ENCODE measurements at regions not wholly inside any gene's neighbourhood (a gene's known extent, or its start where the extent isn't known, plus 50 kb on each side); places are given as distances from the start of the nearest gene placed in this dataset.
A peak's percentile ranks its signal among the peaks of the same experiment; 100 is the strongest.

DNA sequence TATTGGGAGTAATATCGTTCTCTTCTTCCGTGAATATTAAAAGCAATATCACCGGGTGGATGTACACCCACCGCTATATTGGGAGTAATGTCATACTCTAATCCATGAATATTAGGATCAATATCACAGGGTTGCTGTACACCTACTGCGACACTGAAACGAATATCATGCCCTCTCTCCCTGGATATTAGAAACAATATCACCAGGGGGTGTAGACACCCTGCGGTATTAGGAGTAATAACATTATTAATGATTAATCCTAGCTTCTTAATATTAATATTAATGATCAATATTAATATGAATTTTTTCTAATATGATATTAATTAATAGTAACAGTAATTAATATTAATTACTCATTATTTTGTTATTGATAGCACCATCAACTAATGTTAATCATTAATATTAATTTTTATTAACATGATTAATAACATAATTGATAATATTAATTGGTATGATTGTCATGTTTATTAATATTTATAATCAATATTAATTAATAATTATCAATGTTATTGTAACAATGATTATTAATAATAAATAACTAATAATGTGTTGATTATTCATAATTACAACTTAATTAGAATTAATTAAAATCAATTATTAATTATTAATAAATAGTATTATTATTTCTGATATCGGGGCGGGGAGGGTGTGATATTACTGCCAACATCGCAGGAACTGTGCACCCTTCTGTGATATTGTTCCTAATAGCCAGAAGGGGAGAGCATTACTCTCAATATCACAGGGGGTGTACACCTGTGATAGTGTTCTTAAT lies 121.3 kb upstream of the C1GALT1 start:
- DNase-seq = no peak

DNA sequence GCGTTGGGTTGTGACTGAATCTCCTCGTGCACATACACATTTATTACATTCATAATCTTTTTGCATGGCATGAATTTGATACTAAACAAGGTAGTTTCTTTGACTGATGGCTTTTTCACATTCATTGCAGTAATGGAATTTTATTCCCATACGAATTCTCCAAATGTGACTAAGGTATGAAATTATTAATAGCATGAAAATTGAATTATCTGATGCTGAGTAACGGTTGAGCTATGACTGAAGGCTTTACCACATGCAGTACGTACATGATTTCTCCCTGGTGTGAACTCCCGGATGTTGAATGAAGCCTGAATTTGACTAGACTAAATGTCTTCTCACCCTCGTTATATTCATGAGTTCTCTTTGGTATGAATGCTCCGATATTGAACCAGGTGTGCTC lies 104.4 kb upstream of the C1GALT1 start:
- peak; percentile 31 for DNase-seq

DNA sequence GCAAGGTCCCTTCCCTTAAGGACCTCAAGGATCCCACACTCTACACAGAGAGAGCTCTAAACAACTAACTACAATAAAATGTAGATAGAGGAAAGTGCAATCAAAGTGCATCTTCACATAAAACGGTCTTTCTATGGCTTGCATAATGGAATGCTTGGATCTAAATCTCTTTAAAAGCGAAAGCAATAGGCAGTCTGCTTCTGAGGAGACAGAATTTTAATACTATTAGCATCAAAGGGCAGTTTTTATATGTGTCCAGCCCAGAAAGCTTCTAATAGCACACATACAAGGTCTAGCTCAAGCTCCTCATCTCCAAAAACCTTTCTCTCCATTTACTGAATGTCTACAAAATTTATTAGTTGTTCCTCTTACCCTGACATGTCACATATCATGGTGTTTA lies 101.5 kb upstream of the C1GALT1 start:
- DNase-seq = no peak

DNA sequence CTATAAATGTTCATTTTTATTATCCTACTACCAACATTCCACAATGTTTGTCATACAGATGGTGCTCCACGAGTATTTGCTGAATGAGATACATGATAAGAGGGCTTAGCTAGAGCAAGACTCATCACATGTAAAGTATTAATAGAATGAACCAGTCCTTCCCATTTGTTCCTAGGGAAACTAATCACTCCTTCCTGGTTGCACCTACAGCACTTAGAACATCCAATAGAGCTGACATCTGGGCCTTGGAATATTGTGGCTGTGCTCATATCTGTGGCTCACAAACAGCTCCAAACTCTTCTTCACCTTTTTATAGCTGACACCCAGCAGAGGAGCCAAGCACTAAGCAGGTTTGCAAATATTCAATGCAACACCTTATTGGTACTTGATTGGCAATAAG lies 91.9 kb upstream of the C1GALT1 start:
- no peak for DNase-seq

DNA sequence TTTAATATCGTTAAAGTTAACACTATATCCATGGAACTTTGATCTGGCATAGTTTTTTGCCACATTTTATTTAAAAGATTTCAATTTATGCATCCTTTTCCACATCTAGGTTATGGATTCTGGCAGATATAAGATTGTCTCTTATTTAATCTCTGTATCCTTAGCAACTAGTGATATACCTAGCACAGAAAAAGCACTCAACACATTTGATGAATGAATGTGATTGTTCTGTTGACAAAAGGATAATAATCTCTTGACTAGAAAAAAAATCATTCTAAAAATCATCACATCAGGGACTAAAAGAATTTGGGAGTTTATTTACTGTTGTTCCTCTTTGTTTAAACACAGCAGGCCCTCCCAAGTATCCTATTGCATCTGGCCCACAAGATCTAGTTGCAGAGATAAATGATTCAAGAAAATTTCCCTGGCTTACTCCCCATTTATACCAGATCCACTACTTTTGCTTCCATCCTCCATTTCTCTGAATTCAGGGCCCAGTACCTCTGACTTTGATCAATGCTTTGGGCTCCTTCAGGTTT lies 84.0 kb upstream of the C1GALT1 start:
- no peak for DNase-seq

- DNase-seq = peak; percentile 98
Observed at GRCh38 chr7:7099584-7100014, 82.7 kb upstream of the C1GALT1 start.

- DNase-seq = no peak
Observed at GRCh38 chr7:7100432-7100849, 81.9 kb upstream of the C1GALT1 start.

GRCh38 chr7:7102906-7103305 lies 79.4 kb upstream of the C1GALT1 start:
- no peak for DNase-seq

DNA sequence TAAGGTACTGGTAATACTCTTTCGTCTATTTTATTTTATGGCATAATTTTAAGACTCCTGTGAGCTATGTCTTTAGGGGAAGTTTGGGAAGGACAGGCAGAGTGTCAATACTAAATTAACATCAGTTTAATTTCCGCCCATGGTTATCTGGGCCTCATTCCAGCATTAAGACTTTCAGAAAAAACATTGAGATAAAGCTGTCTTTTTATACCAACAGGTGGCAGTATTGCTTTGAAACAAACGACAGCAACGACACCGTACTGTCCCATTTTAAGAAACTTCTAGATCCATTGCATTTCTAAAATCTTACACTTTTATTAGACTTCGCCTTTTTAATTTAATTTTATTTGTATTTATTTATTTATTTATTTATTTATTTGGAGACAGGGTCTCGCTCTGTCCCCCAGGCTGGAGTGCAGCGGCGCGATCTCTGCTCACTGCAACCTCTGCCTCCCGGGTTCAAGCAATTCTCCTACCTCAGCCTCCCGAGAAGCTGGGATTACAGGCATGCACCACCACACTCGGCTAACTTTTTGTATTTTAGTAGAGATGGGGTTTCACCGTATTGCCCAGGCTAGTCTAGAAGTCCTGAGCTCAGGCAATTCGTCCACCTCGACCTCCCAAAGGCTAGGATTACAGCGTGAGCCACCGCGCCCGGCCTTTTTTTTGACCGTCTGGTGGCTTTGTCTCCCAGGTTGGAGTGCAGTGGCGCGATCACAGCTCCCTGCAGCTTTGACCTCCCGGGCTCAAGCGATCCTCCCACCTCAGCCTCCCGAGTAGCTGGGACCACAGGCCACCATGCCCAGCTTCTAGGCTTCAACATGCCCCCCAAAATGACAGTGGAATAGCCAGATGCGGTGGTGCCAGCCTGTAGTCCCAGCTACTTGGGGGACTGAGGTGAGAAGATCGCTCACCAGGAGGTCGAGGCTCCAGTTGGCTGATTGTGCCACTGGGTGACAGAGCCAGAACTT lies 78.7 kb upstream of the C1GALT1 start:
- DNase-seq = peak; percentile 66

- no peak for DNase-seq
Observed at GRCh38 chr7:7104314-7104698, 78.0 kb upstream of the C1GALT1 start.

DNA sequence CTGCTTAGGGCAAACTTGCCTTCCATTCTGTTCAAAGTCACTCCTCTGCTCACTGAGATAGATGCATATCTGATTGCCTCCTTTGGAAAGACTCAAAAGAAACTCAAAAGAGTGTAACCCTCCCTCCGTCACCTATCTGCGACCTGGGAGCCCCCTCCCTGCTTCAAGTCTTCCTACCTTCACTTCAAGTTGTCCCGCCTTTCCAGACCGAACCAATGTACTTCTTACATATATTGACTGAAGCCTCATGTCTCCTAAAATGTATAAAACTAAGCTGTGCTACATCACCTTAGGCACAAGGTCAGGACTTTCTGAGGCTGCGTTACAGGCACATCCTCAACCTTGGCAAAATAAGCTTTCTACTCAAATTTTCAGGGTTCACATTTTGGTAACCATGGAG lies 77.4 kb upstream of the C1GALT1 start:
- no peak for DNase-seq

DNA sequence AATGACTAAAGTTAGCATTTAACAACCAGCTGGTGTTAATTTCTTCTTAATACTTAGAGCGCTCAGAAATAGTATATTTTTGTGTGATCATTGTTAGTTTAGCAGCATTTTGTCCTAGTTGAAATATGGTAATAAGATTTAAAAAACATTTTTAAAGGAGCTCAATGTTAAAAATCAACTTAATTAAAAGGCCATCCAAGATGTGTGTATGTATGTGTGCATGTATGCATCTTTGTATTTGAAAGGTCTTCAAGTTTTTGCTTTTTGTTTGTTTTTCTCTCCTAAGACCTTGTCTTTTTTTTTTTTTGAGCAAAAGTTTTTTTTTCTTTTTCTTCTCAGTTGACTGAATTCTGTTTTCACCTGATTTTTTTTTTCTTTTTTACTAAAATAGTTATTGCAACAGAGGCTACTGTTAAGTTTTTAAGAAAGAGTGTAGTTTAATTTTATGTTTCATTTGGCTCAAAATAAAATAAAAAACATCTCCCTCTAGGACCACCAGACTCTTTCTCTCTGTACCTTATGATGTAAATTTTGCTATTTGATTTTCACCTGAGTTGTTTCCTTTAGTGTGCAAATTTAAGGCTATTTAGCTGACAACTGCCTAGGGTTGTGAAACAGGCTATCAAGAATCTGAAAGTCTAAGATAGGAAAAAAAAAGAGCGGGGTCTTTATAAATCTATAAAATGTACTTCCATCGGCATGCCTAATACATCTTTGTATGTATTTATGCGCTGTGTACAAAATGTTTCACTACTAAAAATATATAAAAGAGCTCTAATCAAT lies 76.4 kb upstream of the C1GALT1 start:
- DNase-seq = no peak

GRCh38 chr7:7108931-7109330 lies 73.4 kb upstream of the C1GALT1 start:
- no peak for DNase-seq

GRCh38 chr7:7109934-7110333 lies 72.4 kb upstream of the C1GALT1 start:
- no peak for DNase-seq

DNA sequence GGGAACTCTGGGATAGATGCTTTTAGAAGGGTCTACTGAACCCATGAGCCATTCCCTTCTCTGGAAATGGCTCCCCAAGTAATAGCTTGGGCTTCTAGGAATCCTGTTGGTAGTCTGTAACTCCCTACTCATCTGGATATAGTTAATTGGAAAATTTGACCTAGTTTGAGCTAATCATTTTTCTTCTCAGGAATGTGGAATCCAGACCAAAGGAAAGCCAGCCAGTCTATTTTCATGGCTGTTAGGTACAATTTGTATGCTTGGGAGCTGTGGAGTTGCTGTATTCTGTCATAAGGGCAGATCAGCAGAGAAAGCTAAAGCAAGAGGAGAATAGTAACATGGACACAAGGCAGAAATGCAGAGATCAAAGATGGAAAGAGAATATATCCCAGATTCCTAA lies 71.6 kb upstream of the C1GALT1 start:
- DNase-seq = no peak

DNA sequence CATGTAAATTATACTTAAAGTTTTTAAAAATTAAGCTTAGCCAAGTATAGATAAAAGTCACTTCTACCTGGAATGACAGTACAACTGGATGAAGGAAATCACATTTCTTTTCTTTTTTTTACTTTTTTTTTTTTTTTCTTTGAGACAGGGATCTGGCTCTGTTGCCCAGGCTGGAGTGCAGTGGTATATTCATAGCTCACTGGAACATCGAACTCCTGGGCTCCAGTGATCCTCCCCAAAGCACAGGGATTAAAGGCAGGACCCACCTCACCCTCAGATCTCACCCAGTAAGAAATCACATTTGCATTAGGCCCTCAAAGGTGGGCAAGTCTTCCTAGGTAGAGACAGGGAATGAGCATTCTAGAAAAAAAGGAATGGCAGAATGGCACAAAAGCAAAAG lies 69.5 kb upstream of the C1GALT1 start:
- no peak for DNase-seq

GRCh38 chr7:7114575-7115291 lies 67.6 kb upstream of the C1GALT1 start:
- no peak for DNase-seq

GRCh38 chr7:7117935-7118586 lies 64.3 kb upstream of the C1GALT1 start:
- no peak for DNase-seq

- no peak for DNase-seq
Observed at GRCh38 chr7:7118822-7119221, 63.5 kb upstream of the C1GALT1 start.

- no peak for DNase-seq
Observed at GRCh38 chr7:7119729-7120128, 62.6 kb upstream of the C1GALT1 start.

- DNase-seq = no peak
Observed at GRCh38 chr7:7122033-7122478, 60.3 kb upstream of the C1GALT1 start.

Measured in EL (cell line).